Colonic mucosa (tissue), 4 donors: ENCODE measurements at regions not wholly inside any gene's neighbourhood (a gene's known extent, or its start where the extent isn't known, plus 50 kb on each side); places are given as distances from the start of the nearest gene placed in this dataset.
"Not testable (repeated sequence)": the region's sequence is repeated elsewhere in the genome, so short reads cannot be mapped to it uniquely, and the experiment has no call there.

Experiments used
- DNase-seq: peaks from one replicate; pipeline ENCODE4 v3.0.0-alpha.2; 2020
- H3K27ac ChIP-seq: fragments of 200-600 bp; one replicate; pipeline ENCODE4 v1.8.0; 2021
- H3K27me3 ChIP-seq: fragments of 200-600 bp; one replicate; pipeline ENCODE4 v1.8.0; 2021
- H3K36me3 ChIP-seq: fragments of 200-600 bp; one replicate; pipeline ENCODE4 v1.8.0; 2021
- H3K4me1 ChIP-seq: fragments of 200-600 bp; one replicate; pipeline ENCODE4 v1.8.0; 2021; ENCODE audit warnings: mild to moderate bottlenecking
- H3K4me3 ChIP-seq: fragments of 200-600 bp; one replicate; pipeline ENCODE4 v1.8.0; 2021
- H3K9ac ChIP-seq, 2 donors: one replicate each; pipeline ENCODE4 v1.7.0; 2013; ENCODE audit warnings: control low read depth in 2 of 2, low read depth in 2 of 2, low read length in 2 of 2
- H3K9me3 ChIP-seq: fragments of 200-600 bp; one replicate; pipeline ENCODE4 v1.8.0; 2021
- intact Hi-C: fragments of 100-400 bp; cut with DNase I; formaldehyde crosslinking; loops from one replicate; pipeline ENCODE4 v1.14.1; 2022
- TF ChIP-seq, protein P1 (sequence below): fragments of 200-600 bp; IDR thresholded peaks from one replicate; pipeline ENCODE4 v1.8.0; 2022; ENCODE audit warnings: antibody characterized with exemption, mild to moderate bottlenecking
- donor health status: healthy.
- donor health status: DM: no; HTN: no; CAD: no.
- donor health status: DM: no; HTN: no; CAD: no.

DNA sequence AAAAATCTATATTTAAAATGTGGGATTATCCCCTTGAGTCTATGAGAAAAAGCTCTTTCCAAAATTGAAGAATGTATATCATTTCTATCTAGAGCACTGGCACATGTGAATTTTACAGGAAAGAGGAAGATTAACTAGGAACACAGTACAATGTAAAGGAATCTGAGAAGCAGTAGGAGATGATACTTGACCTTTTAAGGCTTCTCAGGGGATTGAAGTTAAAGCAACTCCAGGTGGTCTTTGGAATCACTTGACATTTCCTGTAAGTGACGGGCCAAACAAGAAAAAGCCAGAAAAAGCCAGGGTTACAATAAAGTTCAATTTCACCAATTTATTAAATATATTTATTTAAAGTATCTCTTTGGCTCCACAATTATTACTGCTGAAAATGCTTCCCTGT, 1373.9 kb downstream of the OLFM4 start:
- no peak overlapping the region for H3K4me3 ChIP-seq
- no peaks in the 10 kb centered on the region for H3K36me3 ChIP-seq
- DNase-seq, result no peak
- TF ChIP-seq, protein P1, sequence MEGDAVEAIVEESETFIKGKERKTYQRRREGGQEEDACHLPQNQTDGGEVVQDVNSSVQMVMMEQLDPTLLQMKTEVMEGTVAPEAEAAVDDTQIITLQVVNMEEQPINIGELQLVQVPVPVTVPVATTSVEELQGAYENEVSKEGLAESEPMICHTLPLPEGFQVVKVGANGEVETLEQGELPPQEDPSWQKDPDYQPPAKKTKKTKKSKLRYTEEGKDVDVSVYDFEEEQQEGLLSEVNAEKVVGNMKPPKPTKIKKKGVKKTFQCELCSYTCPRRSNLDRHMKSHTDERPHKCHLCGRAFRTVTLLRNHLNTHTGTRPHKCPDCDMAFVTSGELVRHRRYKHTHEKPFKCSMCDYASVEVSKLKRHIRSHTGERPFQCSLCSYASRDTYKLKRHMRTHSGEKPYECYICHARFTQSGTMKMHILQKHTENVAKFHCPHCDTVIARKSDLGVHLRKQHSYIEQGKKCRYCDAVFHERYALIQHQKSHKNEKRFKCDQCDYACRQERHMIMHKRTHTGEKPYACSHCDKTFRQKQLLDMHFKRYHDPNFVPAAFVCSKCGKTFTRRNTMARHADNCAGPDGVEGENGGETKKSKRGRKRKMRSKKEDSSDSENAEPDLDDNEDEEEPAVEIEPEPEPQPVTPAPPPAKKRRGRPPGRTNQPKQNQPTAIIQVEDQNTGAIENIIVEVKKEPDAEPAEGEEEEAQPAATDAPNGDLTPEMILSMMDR, result no peak
- H3K9ac ChIP-seq, result no peak overlapping the region
- H3K4me1 ChIP-seq, result no peaks in the 10 kb centered on the region
- intact Hi-C loops, result no loop called here
- no peaks in the 10 kb centered on the region for H3K9me3 ChIP-seq
- H3K27me3 ChIP-seq, result no peaks in the 10 kb centered on the region
- no peak overlapping the region for H3K27ac ChIP-seq

DNA sequence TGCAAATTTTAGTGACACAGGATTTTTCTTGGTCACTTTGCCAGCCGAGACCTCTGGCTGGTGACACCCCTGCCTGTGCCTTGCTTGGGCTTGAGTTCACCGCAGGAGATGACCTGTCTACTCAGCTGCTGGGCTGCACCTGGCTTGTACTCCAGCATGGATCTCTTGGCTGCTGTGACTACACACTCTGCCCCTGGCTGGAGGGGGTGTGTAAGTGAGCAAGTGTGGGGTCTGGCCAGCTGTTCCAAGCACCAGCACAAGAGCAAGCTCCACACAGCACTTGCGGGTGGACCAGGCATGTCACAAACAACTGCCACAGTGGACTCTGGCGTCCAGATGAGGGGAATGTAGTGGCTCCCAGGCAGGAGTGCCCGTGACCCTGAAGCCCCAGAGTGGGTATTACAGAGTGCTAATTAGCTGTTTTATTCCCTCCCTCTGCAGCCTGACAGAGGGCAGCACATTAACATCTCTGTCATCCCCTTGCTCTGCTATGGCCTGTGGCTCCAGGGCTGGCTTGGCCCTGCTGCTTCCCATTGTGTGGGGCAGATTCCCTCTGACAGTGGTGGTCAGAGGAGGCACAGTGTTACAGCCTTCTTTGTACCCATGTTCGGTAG, 1387.2 kb downstream of the OLFM4 start:
- Histone ChIP-seq H3K4me1 (no peaks in the 10 kb centered on the region), H3K27ac (no peak overlapping the region), H3K27me3 (no peaks in the 10 kb centered on the region), H3K9me3 (no peaks in the 10 kb centered on the region), H3K9ac (no peak overlapping the region), H3K4me3 (no peak overlapping the region), H3K36me3 (no peaks in the 10 kb centered on the region)
- intact Hi-C loops, result no loop called here
- no peak for DNase-seq
- TF ChIP-seq, protein P1, result no peak

DNA sequence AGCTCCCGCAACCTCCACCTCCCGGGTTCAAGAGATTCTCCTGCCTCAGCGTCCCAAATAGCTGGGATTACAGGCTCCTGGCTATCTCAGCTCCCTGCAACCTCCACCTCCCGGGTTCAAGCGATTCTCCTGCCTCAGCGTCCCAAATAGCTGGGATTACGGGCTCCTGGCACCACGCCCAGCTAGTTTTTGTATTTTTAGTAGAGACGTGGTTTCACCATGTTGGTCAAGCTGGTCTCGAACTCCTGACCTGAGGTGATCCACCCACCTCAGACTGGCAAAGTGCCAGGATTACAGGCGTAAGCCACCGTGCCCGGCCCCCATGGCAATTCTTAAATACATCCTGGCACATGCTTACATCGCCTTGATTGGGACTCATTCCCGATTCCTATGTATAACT, 1394.3 kb downstream of the OLFM4 start:
- H3K27ac ChIP-seq, DNase-seq, H3K4me1 ChIP-seq, intact Hi-C loops, H3K36me3 ChIP-seq, H3K4me3 ChIP-seq, H3K9ac ChIP-seq, H3K9me3 ChIP-seq, H3K27me3 ChIP-seq: not testable (repeated sequence)

DNA sequence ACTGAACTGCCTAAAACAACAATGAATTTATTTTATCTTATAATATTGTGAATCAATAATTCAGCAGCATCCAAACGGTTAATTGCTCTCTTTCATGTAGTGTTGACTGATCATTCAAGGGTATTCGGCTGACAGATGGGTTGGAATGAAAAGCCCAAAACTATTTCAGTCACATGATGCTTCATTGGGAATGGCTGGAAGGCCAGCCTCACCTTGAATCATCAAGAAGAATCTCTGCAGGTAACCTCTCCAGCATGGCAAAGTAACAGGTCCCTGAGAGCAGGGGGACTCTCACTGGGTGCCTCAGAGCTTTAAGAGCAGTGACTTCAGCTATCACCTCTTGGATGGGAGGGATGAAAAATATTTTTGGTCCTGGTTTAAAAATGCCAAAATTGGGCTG, 1395.7 kb downstream of the OLFM4 start:
- no peaks in the 10 kb centered on the region for H3K27me3 ChIP-seq
- no peak for DNase-seq
- no peak overlapping the region for H3K4me3 ChIP-seq
- TF ChIP-seq, protein P1, result no peak
- H3K36me3 ChIP-seq, result no peaks in the 10 kb centered on the region
- no peaks in the 10 kb centered on the region for H3K4me1 ChIP-seq
- H3K27ac ChIP-seq, result no peak overlapping the region
- no peak overlapping the region for H3K9ac ChIP-seq
- intact Hi-C loops, result no loop called here
- no peaks in the 10 kb centered on the region for H3K9me3 ChIP-seq

DNA sequence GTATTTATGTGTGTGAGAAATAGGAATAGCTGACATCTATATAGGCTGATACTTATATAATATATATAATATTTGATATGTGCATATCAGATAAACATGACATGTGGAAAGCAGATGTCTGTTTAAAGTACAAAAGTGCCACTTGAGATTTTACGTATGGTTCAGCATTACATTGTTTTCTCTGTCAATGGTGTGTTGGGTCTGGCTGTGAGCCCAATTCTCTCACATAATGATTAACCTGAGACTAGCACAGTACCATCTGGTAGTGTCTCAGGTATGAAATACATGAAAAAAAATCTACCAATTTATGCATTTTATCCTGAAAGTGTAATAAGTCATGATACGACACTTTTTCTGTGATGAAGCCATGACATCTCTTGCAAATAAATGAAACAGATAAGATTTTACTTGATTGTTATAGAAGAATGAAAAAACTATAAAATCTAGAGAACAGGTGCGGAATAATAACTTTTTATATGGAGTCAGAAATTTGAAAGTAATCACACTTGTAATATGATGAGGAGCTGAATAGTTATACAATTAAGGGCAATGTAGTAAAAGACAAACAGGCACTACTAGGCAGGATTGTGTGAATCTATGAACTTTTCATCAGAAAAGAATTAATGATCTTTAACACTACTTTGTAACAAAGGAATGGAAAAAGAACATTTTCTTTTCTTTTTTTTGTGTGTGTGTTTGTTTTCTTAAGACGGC, 1405.0 kb downstream of the OLFM4 start:
- DNase-seq, result no peak
- Histone ChIP-seq H3K27me3 (no peaks in the 10 kb centered on the region), H3K36me3 (no peaks in the 10 kb centered on the region), H3K9ac (no peak overlapping the region), H3K27ac (no peak overlapping the region), H3K9me3 (no peaks in the 10 kb centered on the region), H3K4me3 (no peak overlapping the region), H3K4me1 (no peaks in the 10 kb centered on the region)
- TF ChIP-seq, protein P1, result no peak
- intact Hi-C loops, result no loop called here

DNA sequence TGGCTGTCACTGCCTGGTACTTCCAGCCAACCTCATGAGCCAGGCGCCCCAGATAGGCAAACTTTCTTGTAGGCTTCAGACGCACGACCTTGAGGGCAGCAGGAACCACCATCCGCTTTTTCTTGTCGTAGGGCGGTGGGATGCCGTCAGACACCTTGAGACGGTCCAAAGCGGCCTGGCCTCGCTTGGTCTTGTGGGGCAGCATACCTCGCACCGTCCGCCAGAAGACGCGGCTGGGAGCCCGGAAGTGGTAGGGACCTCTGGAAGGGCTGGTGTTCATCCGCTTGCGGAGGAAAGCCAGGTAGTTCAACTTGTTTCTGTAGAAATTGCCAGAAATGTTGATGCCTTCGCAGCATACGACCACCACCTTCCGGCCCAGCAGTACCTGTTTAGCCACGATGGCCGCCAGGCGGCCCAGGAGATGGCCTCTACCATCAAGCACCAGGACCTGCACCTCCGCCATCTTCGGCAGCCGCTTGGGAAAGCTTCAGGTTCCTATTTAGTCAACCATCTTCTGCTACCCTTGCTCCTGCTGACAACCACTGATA, 1412.3 kb downstream of the OLFM4 start:
- H3K4me3 ChIP-seq, H3K27me3 ChIP-seq, H3K27ac ChIP-seq, DNase-seq, intact Hi-C loops, H3K4me1 ChIP-seq, H3K9ac ChIP-seq, H3K9me3 ChIP-seq, H3K36me3 ChIP-seq: not testable (repeated sequence)
